ENCODE measurements at regions not wholly inside any gene's neighbourhood (a gene's known extent, or its start where the extent isn't known, plus 50 kb on each side); places are given as distances from the start of the nearest gene placed in this dataset.

- Histone ChIP-seq H3K27ac (ENCODE audit: low read depth, low read length) (no peak overlapping the region), H3K9ac (ENCODE audit: low read length) (no peak overlapping the region), H3K9me3 (ENCODE audit: insufficient read depth, low read depth, low read length) (no peaks in the 10 kb centered on the region), H3K4me1 (ENCODE audit: insufficient read depth, low read length) (no peaks in the 10 kb centered on the region), H4K20me1 (ENCODE audit: insufficient read depth, low read length) (no peaks in the 10 kb centered on the region), H3K79me2 (ENCODE audit: insufficient read depth, low read length) (no peaks in the 10 kb centered on the region), H3K27me3 (ENCODE audit: insufficient read depth, low read length) (no peaks in the 10 kb centered on the region), H3K36me3 (ENCODE audit: insufficient read depth, low read length) (no peaks in the 10 kb centered on the region), H3K4me2 (ENCODE audit: low read length) (no peak overlapping the region), H3K4me3 (ENCODE audit: insufficient read depth, low read depth, low read length) (no peak overlapping the region), H2AFZ (ENCODE audit: low read depth, low read length) (no peak overlapping the region)
- Mint-ChIP-seq H3K4me1 (ENCODE audit: low read depth, unreplicated experiment) (peaks cover 2% of the 10 kb centered on the region), H3K36me3 (ENCODE audit: low read depth, unreplicated experiment) (peaks cover 5% of the 10 kb centered on the region), H3K9me3 (ENCODE audit: unreplicated experiment) (peaks cover 29% of the 10 kb centered on the region), H3K27ac (ENCODE audit: unreplicated experiment) (no peak overlapping the region), H3K4me3 (ENCODE audit: unreplicated experiment) (no peak overlapping the region), H3K27me3 (ENCODE audit: low read depth, unreplicated experiment) (peaks cover 4% of the 10 kb centered on the region)
- DNase-seq (ENCODE audit: low read depth), result no peak
- TF ChIP-seq EZH2 (IDR thresholded peaks at IDR 0.05; ENCODE audit: insufficient read depth, low read length), result no peak
- TF ChIP-seq CTCF (IDR thresholded peaks at IDR 0.05; ENCODE audit: insufficient read depth, low read depth, low read length), result no peak
- FAIRE-seq, result no peak
These were observed 332.8 kb downstream of the SMOC2 start for GRCh38 chr6:168773788-168774187.

GRCh38 chr6:168765752-168766151 lies 324.8 kb downstream of the SMOC2 start:
- FAIRE-seq, result no peak
- no peaks in the 10 kb centered on the region for H3K4me1 Mint-ChIP-seq (ENCODE audit: low read depth, unreplicated experiment)
- Histone ChIP-seq H3K4me3 (ENCODE audit: insufficient read depth, low read depth, low read length) (no peak overlapping the region), H3K4me1 (ENCODE audit: insufficient read depth, low read length) (no peaks in the 10 kb centered on the region), H3K9ac (ENCODE audit: low read length) (no peak overlapping the region), H4K20me1 (ENCODE audit: insufficient read depth, low read length) (no peaks in the 10 kb centered on the region), H3K9me3 (ENCODE audit: insufficient read depth, low read depth, low read length) (no peaks in the 10 kb centered on the region), H2AFZ (ENCODE audit: low read depth, low read length) (no peak overlapping the region), H3K27me3 (ENCODE audit: insufficient read depth, low read length) (no peaks in the 10 kb centered on the region), H3K36me3 (ENCODE audit: insufficient read depth, low read length) (no peaks in the 10 kb centered on the region), H3K79me2 (ENCODE audit: insufficient read depth, low read length) (no peaks in the 10 kb centered on the region), H3K27ac (ENCODE audit: low read depth, low read length) (no peak overlapping the region), H3K4me2 (ENCODE audit: low read length) (no peak overlapping the region)
- no peak for TF ChIP-seq EZH2 (IDR thresholded peaks at IDR 0.05; ENCODE audit: insufficient read depth, low read length)
- H3K27ac Mint-ChIP-seq (ENCODE audit: unreplicated experiment), result no peak overlapping the region
- DNase-seq (ENCODE audit: low read depth), result no peak
- peaks cover 16% of the 10 kb centered on the region for H3K9me3 Mint-ChIP-seq (ENCODE audit: unreplicated experiment)
- no peak overlapping the region for H3K4me3 Mint-ChIP-seq (ENCODE audit: unreplicated experiment)
- H3K36me3 Mint-ChIP-seq (ENCODE audit: low read depth, unreplicated experiment), result no peaks in the 10 kb centered on the region
- peaks cover 5% of the 10 kb centered on the region for H3K27me3 Mint-ChIP-seq (ENCODE audit: low read depth, unreplicated experiment)

GRCh38 chr6:168756009-168756634 lies 315.1 kb downstream of the SMOC2 start:
- peak overlapping the region; percentile 60 for H3K27ac Mint-ChIP-seq (ENCODE audit: unreplicated experiment)
- no peaks in the 10 kb centered on the region for H3K9me3 Mint-ChIP-seq (ENCODE audit: unreplicated experiment)
- peaks cover 2% of the 10 kb centered on the region for H3K27me3 Mint-ChIP-seq (ENCODE audit: low read depth, unreplicated experiment)
- Histone ChIP-seq H3K27ac (ENCODE audit: low read depth, low read length) (no peak overlapping the region), H2AFZ (ENCODE audit: low read depth, low read length) (no peak overlapping the region), H3K36me3 (ENCODE audit: insufficient read depth, low read length) (no peaks in the 10 kb centered on the region), H3K9ac (ENCODE audit: low read length) (no peak overlapping the region), H3K4me1 (ENCODE audit: insufficient read depth, low read length) (no peaks in the 10 kb centered on the region), H3K27me3 (ENCODE audit: insufficient read depth, low read length) (no peaks in the 10 kb centered on the region), H3K9me3 (ENCODE audit: insufficient read depth, low read depth, low read length) (no peaks in the 10 kb centered on the region), H3K4me3 (ENCODE audit: insufficient read depth, low read depth, low read length) (no peak overlapping the region), H4K20me1 (ENCODE audit: insufficient read depth, low read length) (no peaks in the 10 kb centered on the region), H3K4me2 (ENCODE audit: low read length) (peak overlapping the region; percentile 30), H3K79me2 (ENCODE audit: insufficient read depth, low read length) (no peaks in the 10 kb centered on the region)
- peak; percentile 8 for DNase-seq (ENCODE audit: low read depth)
- peaks cover 11% of the 10 kb centered on the region for H3K4me1 Mint-ChIP-seq (ENCODE audit: low read depth, unreplicated experiment)
- no peaks in the 10 kb centered on the region for H3K36me3 Mint-ChIP-seq (ENCODE audit: low read depth, unreplicated experiment)
- no peak overlapping the region for H3K4me3 Mint-ChIP-seq (ENCODE audit: unreplicated experiment)
- TF ChIP-seq CTCF (IDR thresholded peaks at IDR 0.05; ENCODE audit: insufficient read depth, low read depth, low read length) (no peak), EZH2 (IDR thresholded peaks at IDR 0.05; ENCODE audit: insufficient read depth, low read length) (no peak)
- no peak for FAIRE-seq
